BJ (cell line): ENCODE measurements at regions not wholly inside any gene's neighbourhood (a gene's known extent, or its start where the extent isn't known, plus 50 kb on each side); places are given as distances from the start of the nearest gene placed in this dataset.

Source experiments
- CTCF ChIA-PET: fragments of 350-600 bp; formaldehyde crosslinking; extraction: SDS; loops from one replicate; lab custom pipeline; 2021; ENCODE audit warnings: antibody characterized with exemption, inconsistent platforms; lab: Yijun Ruan, JAX
- POLR2A ChIA-PET: fragments of 300-600 bp; sonication (Branson Sonifier 250); formaldehyde crosslinking; extraction: SDS; loops from one replicate; lab custom pipeline; 2021; ENCODE audit warnings: antibody characterized with exemption; lab: Charles Lee
- DNase-seq: peaks from one replicate; pipeline ENCODE4 v3.0.0-alpha.2; 2011; ENCODE audit warnings: low read depth
- H3K27me3 ChIP-seq: 2 replicates; pipeline ENCODE4 v1.6.0; 2011; ENCODE audit warnings: low read length; ENCODE audit not compliant: control insufficient read depth, insufficient read depth
- H3K36me3 ChIP-seq: 2 replicates; pipeline ENCODE4 v1.5.1; 2011; ENCODE audit warnings: low read length; ENCODE audit not compliant: control insufficient read depth, insufficient read depth
- H3K4me3 ChIP-seq: 2 replicates; pipeline ENCODE4 v1.5.1; 2011; ENCODE audit warnings: low read depth, mild to moderate bottlenecking, control low read depth, low read length
- TF ChIP-seq, protein P1 (sequence below): IDR thresholded peaks from 2 replicates; pipeline ENCODE4 v1.5.1; 2011; ENCODE audit warnings: low read depth, mild to moderate bottlenecking, control low read depth, inconsistent platforms, low read length, moderate library complexity; ENCODE audit not compliant: insufficient read depth

DNA sequence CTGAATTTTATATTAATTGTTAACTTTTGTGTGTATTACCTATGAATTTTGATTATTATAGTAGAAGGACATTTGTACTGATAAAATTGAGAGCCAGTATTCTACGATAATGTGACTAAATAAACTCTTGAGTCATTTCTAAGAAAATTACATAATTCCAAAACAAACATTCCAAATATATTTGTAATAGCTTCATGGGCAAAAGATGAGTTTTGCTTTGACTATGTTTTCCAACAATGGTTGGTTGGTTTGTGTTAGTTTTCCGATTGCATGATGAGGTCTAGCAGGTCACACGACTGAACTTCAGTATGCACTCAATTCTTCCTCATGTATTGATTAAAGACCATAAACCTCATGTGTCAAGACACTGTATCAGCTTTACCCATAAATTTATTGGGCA is 71.7 kb upstream of the WDR75 start:
- Histone ChIP-seq H3K27me3 (no peaks in the 10 kb centered on the region), H3K4me3 (no peak overlapping the region), H3K36me3 (no peaks in the 10 kb centered on the region)
- TF ChIP-seq, protein P1, sequence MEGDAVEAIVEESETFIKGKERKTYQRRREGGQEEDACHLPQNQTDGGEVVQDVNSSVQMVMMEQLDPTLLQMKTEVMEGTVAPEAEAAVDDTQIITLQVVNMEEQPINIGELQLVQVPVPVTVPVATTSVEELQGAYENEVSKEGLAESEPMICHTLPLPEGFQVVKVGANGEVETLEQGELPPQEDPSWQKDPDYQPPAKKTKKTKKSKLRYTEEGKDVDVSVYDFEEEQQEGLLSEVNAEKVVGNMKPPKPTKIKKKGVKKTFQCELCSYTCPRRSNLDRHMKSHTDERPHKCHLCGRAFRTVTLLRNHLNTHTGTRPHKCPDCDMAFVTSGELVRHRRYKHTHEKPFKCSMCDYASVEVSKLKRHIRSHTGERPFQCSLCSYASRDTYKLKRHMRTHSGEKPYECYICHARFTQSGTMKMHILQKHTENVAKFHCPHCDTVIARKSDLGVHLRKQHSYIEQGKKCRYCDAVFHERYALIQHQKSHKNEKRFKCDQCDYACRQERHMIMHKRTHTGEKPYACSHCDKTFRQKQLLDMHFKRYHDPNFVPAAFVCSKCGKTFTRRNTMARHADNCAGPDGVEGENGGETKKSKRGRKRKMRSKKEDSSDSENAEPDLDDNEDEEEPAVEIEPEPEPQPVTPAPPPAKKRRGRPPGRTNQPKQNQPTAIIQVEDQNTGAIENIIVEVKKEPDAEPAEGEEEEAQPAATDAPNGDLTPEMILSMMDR = no peak
- ChIA-PET CTCF (no interaction called here), POLR2A (no interaction called here)
- no peak for DNase-seq

DNA sequence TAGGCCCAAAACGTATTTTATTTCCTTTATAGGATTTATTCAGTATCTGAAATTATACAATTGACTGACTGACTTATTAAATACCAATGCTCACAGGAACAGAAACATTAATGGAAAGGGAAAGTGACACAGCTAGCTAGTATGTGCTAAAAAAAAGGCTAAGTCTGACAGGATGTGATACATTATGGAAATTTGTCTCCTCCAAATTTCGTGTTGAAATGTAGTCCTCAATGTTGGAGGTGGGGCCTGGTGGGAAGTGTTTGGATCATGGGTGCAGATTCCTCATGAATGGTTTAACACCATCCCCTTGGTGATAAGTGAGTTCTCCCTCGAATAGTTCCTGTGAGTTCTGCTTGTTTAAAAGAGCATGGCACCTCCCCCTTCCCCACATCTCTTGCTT is 70.6 kb upstream of the WDR75 start:
- no peaks in the 10 kb centered on the region for H3K27me3 ChIP-seq
- no peak for DNase-seq
- no peak overlapping the region for H3K4me3 ChIP-seq
- CTCF ChIA-PET = no interaction called here
- POLR2A ChIA-PET = no interaction called here
- TF ChIP-seq, protein P1 = no peak
- H3K36me3 ChIP-seq = no peaks in the 10 kb centered on the region

DNA sequence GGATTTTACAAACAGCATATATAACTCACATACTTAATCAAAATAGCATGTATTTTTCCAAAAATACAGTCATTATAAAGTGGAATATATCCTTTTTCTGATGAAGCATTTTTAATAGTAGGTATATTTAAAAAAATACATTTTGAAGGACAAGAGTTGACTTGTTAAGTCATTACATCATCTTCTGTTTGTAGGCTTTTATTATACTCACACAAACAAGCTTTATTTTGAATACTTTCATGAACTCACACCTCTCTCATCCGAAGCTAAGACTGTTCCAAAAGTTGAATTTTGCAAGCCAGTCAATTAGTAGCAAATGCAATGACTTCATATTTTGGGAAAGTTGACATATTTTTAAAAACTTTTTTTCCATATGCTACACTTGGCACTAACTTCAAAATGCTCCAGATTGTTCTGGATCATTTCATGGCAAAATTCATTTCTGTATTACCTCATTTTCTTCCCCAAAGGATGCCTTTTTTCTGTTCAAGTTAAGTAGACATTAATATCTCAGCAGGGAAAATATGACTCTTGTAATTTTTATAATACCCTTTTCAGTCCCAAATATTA is 68.5 kb upstream of the WDR75 start:
- POLR2A ChIA-PET = no interaction called here
- no peak overlapping the region for H3K4me3 ChIP-seq
- no peaks in the 10 kb centered on the region for H3K36me3 ChIP-seq
- H3K27me3 ChIP-seq = no peaks in the 10 kb centered on the region
- TF ChIP-seq, protein P1 = no peak
- DNase-seq = no peak
- CTCF ChIA-PET = no interaction called here

DNA sequence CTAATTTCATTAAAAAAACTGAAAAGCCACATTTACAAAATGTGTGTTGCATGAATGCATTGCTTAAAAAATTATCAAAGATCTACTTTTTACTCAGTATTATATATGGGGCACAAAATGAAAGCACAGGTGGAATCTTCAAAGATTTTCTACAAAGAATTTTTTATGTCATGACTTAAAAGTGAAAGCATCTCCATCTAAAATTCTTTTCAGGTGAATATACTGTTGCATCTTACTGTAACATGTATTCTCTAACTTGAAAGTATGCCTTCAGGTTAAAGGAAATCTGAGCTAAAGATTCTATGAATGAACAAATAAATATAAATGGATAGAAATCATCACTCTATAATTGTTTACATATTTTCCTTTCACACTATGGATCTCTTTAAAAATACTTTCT is 66.8 kb upstream of the WDR75 start:
- H3K27me3 ChIP-seq = no peaks in the 10 kb centered on the region
- CTCF ChIA-PET = no interaction called here

DNA sequence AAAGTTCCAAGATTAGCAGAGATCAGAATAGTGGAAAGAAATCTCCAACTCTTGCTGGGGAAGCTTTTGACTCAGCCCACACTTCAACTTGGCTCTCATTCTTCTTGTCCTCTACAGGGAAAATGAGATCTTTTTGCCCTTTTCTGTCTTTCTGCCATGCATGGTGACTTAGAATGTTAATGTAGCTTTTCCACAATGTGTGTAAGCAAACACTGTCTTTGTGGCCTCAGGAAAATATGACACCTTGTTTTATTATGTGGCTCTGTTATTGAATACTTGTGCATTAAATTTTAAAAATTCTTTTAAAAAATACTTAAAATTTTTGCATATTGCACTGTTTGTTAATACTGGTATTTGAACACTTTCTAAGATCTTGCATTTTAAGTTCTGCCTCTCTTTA is 65.4 kb upstream of the WDR75 start:
- POLR2A ChIA-PET = no interaction called here
- Histone ChIP-seq H3K36me3 (no peaks in the 10 kb centered on the region), H3K27me3 (no peaks in the 10 kb centered on the region), H3K4me3 (no peak overlapping the region)
- TF ChIP-seq, protein P1 = no peak
- DNase-seq = no peak
- CTCF ChIA-PET = no interaction called here

More for the DNA sequence above, 66.8 kb upstream of the WDR75 start:
- Histone ChIP-seq H3K4me3 (no peak overlapping the region), H3K36me3 (no peaks in the 10 kb centered on the region)
- no peak for DNase-seq
- TF ChIP-seq, protein P1 = no peak
- POLR2A ChIA-PET = no interaction called here
